ENCODE measurements at regions not wholly inside any gene's neighbourhood (a gene's known extent, or its start where the extent isn't known, plus 50 kb on each side); places are given as distances from the start of the nearest gene placed in this dataset.

DNA sequence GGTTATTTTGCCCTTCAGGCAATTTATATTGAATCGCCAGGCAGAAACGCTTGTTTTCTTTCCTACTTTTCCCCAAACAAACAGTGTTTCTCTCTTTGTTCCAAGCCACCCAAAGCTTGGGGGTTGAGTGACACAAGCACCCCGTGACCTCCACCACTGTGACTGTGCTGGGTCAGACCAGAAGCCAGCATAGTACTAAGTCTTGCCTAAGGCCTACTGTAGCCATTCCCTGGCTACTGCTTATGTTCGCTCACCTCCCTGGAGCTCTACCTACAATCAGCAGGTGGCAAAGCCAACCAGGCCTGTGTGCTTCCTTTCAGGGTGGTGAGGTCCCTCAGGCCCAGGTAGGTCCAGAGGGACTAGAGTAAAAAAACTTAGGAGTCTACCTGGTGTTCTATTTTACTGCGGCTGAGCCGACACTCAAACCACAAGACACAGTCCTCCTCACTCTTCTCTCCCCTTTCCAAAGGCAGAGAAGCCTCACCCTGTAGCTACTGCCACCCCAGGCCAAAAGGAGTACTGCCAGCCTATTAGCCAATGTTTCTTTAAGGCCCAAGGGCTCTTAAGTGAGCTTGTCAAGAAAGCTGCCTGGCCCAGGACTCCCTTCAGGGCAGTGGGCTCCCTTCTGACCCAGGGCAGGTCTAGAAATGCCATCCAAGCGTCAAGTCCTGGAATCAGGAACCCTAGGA lies 411.8 kb upstream of the MIS18BP1 start:
- no peak for DNase-seq (ENCODE audit: low read depth in 1 of 2, low spot score in 1 of 2)
- H3K27me3 ChIP-seq (ENCODE audit: insufficient read depth, poor library complexity, severe bottlenecking), result no peaks in the 10 kb centered on the region
- TF ChIP-seq CTCF (IDR thresholded peaks at IDR 0.05; ENCODE audit: insufficient read depth, low read length) (no peak), GABPA (IDR thresholded peaks at IDR 0.05; ENCODE audit: low read depth) (no peak), POLR2AphosphoS5 (IDR thresholded peaks at IDR 0.05; ENCODE audit: low read depth) (no peak), SPI1 (IDR thresholded peaks at IDR 0.05; ENCODE audit: borderline replicate concordance, low read depth) (no peak)
- TF ChIP-seq, protein P1, sequence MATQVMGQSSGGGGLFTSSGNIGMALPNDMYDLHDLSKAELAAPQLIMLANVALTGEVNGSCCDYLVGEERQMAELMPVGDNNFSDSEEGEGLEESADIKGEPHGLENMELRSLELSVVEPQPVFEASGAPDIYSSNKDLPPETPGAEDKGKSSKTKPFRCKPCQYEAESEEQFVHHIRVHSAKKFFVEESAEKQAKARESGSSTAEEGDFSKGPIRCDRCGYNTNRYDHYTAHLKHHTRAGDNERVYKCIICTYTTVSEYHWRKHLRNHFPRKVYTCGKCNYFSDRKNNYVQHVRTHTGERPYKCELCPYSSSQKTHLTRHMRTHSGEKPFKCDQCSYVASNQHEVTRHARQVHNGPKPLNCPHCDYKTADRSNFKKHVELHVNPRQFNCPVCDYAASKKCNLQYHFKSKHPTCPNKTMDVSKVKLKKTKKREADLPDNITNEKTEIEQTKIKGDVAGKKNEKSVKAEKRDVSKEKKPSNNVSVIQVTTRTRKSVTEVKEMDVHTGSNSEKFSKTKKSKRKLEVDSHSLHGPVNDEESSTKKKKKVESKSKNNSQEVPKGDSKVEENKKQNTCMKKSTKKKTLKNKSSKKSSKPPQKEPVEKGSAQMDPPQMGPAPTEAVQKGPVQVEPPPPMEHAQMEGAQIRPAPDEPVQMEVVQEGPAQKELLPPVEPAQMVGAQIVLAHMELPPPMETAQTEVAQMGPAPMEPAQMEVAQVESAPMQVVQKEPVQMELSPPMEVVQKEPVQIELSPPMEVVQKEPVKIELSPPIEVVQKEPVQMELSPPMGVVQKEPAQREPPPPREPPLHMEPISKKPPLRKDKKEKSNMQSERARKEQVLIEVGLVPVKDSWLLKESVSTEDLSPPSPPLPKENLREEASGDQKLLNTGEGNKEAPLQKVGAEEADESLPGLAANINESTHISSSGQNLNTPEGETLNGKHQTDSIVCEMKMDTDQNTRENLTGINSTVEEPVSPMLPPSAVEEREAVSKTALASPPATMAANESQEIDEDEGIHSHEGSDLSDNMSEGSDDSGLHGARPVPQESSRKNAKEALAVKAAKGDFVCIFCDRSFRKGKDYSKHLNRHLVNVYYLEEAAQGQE (IDR thresholded peaks at IDR 0.05; ENCODE audit: insufficient replicate concordance, low read depth), result no peak
- H3K27ac ChIP-seq (replicated peaks), result no peak overlapping the region
- H3K4me3 ChIP-seq (replicated peaks; ENCODE audit: insufficient read depth, low read length), result no peak overlapping the region

DNA sequence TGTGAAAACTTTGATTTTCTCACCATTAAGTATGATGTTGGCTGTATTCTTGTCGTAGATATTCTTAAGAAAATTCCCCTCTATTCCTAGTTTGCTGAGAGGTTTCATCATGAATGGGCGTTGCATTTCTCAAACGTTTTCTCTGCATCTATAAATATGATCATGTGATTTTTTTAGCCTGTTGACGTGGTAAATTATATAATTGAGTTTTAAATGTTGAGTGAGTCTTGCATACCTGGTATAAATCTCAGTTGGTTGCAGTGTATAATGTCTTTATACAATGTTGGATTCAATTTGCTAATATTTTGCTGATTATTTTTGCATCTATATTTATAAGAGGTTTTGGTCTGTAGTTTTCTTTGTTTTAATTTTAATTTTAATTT lies 405.9 kb upstream of the MIS18BP1 start:
- no peak overlapping the region for H3K27ac ChIP-seq (replicated peaks)
- TF ChIP-seq CTCF (IDR thresholded peaks at IDR 0.05; ENCODE audit: insufficient read depth, low read length) (no peak), POLR2AphosphoS5 (IDR thresholded peaks at IDR 0.05; ENCODE audit: low read depth) (no peak), GABPA (IDR thresholded peaks at IDR 0.05; ENCODE audit: low read depth) (no peak)
- DNase-seq (ENCODE audit: low read depth in 1 of 2, low spot score in 1 of 2), result no peak
- no peaks in the 10 kb centered on the region for H3K27me3 ChIP-seq (ENCODE audit: insufficient read depth, poor library complexity, severe bottlenecking)
- H3K4me3 ChIP-seq (replicated peaks; ENCODE audit: insufficient read depth, low read length), result no peak overlapping the region

DNA sequence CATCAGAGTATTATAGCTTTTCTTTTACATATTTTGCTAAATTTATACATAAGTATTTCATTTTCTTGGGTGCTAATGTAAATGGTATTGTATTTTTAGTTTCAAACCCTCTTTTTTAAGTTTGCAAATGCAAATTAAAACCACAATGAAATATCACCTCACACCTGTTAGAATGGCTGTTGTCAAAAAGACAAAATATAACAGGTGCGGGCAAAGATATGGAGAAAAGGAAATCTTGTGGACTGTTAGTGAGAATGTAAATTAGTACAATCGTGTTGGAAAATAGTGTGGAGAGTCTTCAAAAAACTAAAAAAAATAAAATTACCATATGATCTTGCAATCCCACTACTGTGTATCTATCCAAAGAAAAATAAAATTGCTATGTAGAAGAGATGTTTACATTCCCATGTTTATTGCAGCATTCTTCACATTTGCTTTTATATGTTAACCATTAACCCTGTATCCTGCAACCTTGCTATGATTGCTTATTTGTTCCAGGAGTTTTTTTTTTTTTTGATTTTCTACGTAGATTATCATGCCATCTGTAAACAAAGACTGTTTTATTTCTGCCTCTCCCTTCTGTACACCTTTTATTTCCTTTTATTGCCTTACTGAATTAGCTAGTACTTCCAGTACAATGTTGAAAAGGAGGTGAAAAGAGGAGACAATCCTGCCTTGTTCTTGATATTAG lies 405.4 kb upstream of the MIS18BP1 start:
- Histone ChIP-seq H3K27ac (replicated peaks) (no peak overlapping the region), H3K27me3 (ENCODE audit: insufficient read depth, poor library complexity, severe bottlenecking) (no peaks in the 10 kb centered on the region), H3K4me3 (replicated peaks; ENCODE audit: insufficient read depth, low read length) (no peak overlapping the region)
- DNase-seq (ENCODE audit: low read depth in 1 of 2, low spot score in 1 of 2), result no peak
- TF ChIP-seq CTCF (IDR thresholded peaks at IDR 0.05; ENCODE audit: insufficient read depth, low read length) (no peak), POLR2AphosphoS5 (IDR thresholded peaks at IDR 0.05; ENCODE audit: low read depth) (no peak), GABPA (IDR thresholded peaks at IDR 0.05; ENCODE audit: low read depth) (no peak), SPI1 (IDR thresholded peaks at IDR 0.05; ENCODE audit: borderline replicate concordance, low read depth) (no peak)
- TF ChIP-seq, protein P1 (IDR thresholded peaks at IDR 0.05; ENCODE audit: insufficient replicate concordance, low read depth), result no peak

Measured in HL-60 (cell line).